ENCODE measurements at regions not wholly inside any gene's neighbourhood (a gene's known extent, or its start where the extent isn't known, plus 50 kb on each side); places are given as distances from the start of the nearest gene placed in this dataset.

DNA sequence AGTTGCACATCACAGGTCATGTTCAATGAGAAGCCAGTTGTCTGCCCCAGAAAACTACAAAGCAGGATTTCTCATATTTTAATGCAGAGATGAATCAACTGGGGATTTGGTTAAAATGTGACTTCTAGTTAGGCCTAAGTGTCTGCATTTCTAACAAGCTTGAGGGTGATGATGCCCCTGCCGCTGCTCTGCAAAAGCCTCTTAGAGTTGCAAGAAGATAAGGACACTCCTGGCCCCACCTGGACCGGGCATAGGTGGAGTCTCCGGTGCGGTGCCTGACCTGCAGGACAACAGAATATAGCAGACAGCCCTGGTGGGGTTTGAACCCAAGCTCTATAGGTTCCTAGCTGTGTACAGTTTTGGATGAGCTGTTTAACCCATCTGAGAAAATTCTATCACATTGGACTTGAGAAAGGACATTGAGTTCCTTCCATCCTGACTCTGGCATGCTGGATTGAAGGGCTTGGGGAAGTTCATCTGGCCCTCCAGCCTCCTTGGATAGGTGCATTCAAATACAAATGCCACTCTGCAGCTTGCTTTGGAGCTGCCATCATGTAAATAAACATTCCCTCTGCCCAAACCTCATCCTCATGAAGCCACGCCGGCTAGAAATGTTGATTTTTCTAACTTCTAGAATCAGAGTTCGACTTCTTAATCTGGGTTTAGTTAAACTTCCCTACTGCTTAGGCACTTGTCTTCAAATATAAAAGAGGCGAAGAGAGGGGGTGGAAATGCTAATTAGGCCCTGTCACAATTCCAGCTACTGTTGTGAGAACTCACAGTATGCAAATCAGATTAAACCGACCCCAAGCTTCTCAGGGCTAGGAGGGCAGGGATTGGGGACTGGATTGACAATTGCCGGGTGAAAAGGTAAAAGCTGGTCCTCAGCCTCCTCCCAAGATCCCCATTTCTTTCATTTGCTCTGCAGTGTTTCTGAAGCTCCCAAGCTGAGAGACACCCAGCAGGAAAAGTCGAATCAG lies 1225.6 kb downstream of the VRK1 start:
- DNase-seq (ENCODE audit: low read depth in 4 of 4, low spot score in 1 of 4) = no peak

DNA sequence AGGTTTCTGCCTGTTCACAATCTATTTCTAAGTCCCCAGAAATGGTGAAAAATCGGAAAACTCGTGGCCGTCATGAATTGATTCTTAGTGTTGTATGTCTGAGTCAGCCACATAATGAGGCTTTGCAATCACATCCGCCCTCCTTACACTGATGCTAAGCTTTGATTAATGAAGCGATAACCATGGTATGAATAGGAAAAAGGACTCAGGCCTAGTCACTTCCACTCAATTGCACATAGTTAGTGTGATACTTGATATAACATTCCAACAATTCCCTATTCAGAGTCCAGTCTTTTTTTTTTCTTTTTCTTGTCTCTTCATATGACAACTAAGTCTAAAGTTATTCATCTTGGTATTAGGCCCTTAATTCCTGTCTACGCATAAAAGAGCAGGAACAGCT lies 1231.0 kb downstream of the VRK1 start:
- no peak for DNase-seq (ENCODE audit: low read depth in 4 of 4, low spot score in 1 of 4)

DNA sequence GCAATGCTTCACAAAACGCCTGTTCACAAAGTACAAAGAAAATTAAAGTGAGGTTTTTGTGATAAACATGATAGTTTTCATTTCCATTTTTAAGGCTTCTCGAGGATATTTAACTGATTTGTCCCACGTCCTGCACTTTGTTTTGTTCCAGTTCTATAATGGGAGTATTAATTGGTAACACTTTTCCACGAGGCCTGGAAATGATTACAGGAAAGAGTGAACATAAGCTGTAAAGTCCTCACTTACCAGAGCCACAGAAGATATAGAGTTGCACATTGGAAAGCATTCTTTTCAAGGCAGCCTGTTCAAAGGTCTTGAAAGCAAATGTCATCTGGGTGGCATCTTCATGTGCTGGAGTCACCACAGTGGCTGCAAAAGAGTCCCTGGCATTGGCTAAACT lies 1236.6 kb downstream of the BCL11B start:
- no peak for DNase-seq (ENCODE audit: low read depth in 4 of 4, low spot score in 1 of 4)

DNA sequence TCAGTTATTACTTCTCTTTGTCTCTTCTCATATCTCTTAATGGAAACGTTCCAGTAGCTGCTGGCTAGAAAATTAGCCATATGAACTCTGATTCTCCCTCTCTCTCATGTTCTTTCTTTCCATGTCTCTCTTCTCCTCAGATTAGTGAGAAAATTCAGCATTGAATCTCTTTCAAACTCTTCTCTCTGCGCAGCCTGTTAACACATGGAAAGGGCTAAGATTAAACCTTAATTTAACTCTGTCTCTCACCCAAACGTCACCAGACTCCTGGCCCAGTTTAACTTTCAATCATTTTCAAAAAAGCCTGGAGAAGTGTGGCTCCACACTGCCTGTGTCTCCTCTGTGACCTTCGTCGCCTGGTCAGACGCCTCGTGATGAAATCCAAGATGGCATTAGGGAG lies 1234.2 kb downstream of the BCL11B start:
- DNase-seq (ENCODE audit: low read depth in 4 of 4, low spot score in 1 of 4) = no peak

DNA sequence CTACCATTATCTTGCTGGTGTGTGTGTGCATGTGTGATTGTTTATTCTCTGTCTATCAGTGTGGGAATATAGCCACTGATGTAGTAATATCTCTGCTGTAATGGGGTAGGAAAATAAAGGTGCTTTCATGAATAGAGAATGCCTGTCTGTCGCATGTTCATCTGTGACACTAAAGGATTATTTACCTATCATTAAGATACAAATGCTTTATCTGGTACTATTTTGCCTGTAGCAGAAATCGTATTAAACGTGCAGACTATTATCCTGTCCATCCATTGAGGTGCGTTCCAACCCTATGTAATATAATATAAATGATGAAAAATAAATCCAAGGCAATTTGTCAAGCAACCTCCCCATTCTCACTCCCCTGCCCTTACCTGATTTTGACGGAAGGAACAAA lies 1215.1 kb downstream of the BCL11B start:
- DNase-seq (ENCODE audit: low read depth in 4 of 4, low spot score in 1 of 4) = no peak

DNA sequence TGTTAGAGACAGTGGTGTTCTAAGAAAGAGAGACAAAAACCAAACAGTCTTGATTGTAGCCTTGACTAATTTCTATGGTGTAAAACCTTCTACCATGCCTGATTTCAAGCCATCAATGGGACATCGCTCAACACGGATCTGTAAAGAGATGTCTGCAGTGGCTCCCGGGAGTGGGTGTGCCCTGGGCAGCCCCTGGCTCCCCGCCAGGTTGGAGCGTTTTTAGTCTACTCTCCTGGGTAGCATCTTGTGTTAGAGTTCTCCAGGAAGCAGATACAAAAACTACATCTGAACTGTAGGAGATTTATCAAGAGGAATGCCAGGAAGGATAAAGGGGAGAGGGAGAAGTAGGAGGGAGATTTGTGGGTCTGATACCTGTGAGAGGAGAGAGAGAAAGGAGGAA lies 1212.9 kb downstream of the BCL11B start:
- no peak for DNase-seq (ENCODE audit: low read depth in 4 of 4, low spot score in 1 of 4)

DNA sequence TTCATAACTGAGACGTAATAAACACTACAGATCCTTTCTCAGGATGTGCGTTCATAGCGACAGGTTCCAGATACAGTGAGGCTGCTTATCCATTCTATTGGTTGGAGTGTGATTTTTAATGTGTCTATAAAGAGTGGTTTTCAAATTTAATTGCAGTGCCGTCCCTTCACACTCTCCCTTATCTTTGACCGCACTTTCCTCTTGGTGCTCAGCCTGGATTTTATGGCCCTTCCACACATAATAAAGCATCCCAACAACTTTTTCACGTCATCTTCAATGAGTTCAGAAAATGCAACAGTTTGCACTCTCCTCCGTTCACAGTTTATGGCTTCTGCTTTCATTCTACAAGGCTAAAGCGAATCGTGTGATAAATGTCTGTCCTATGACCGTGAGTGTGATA lies 1209.9 kb downstream of the BCL11B start:
- DNase-seq (ENCODE audit: low read depth in 4 of 4, low spot score in 1 of 4) = no peak

DNA sequence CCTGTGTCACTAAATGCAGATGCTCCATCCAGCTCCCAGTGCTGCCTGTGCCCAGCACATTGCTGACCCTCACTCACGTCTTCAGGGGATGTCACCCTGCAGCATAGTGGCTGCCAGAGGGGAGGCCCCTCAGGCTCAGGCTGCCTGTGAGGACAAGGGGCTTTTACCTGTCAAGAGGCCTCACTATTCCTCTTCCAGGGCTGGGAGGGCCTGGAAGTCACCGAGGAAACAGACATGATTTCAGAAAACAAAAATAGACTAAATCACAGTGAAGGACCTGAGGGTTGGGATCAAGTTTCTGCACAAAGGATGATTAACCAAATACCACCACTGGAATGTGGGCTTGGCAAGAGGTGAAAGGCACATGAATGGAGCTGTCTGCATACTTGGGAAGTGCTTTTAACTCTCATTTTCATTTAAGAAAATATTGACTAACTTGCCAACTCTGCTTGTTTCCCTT lies 1202.3 kb downstream of the BCL11B start:
- DNase-seq (ENCODE audit: low read depth in 4 of 4, low spot score in 1 of 4) = no peak

DNA sequence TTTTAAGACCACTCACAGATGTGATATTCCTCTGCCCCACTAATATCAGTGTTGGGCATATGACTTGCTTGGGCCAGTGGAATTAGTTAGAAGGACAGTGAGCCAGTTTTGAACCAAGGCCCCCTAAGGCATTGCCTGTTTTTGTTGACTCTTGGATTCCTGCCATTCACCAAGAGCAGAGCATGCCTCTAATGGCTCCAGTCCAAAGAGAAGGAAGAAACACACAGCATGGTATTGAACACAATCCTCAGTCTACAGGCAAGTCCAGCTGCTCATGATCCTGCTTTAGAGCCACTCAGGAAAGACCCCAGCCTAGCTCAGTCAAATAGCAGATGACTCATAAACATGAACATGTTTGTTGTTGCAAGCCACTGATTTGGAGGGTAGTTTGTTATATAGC lies 1201.5 kb downstream of the BCL11B start:
- no peak for DNase-seq (ENCODE audit: low read depth in 4 of 4, low spot score in 1 of 4)

DNA sequence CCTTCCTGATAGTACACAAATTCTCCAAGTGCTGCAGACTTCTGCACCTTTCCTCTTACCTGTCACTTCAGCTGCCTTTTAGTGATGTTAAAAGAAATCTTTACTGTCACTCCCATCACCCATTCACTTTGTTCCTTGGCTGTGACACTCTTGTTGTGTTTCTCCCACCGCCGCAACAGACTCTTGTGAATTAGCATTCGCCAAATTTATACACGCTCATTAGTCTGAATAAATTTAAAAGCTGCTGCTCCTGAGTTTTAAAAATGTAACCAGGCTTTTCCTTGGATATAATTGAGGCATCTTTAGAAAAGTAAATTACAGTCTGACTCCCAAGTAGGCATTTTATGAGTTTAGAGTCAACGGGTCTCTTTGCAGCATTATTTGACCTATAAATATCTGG lies 1197.9 kb downstream of the BCL11B start:
- no peak for DNase-seq (ENCODE audit: low read depth in 4 of 4, low spot score in 1 of 4)

DNA sequence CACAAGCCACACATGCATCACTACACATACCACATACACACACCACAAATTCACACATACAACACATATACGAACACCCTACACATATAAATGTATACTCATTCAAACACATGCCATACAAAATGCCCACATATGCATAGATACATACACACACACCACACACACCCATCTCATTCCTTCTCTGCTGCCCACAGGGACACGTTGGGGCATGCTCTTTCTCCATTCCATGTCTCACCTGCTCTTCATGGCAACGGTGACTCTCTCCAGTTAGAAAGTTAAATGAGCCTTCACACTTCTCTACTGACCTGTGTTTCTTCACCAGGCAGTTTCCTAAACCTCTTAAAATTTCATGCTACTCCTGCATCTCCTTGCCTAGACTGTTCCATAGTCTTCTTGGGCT lies 1194.8 kb downstream of the BCL11B start:
- DNase-seq (ENCODE audit: low read depth in 4 of 4, low spot score in 1 of 4) = no peak

DNA sequence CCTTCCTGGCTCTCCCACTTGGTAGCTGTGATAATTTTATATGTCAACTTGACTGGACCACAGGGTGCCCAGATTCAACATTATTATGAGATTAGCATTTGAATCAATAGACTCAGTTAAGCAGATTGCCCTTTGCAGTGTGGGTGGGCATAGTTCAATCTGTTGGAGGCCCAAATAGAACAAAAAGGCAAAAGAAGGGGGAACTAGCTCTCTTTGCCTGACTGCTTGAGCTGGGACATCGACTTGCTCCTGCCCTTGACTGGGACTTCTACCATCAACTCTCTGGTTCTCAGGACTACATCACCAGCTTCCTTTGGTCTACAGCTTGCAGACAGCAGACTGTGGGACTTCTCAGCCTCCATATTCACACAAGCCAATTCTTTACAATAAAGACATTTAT lies 1189.2 kb downstream of the BCL11B start:
- DNase-seq (ENCODE audit: low read depth in 4 of 4, low spot score in 1 of 4) = no peak

DNA sequence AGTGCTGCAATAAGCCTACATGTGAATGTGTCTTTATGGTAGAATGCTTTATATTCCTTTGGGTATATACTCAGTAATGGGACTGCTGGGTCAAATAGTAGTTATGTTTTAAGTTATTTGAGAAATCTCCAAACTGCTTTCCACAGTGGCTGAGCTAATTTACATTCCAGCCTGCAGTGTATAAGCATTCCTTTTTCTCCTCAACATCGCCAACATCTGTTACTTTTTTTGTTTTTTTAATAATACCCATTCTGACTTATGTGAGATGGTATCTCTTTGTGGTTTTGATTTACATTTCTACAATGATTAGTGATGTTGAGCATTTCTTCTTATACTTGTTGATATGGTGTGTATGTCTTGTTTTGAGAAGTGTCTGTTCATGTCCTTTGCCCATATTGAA lies 1186.2 kb downstream of the BCL11B start:
- DNase-seq (ENCODE audit: low read depth in 4 of 4, low spot score in 1 of 4) = no peak

DNA sequence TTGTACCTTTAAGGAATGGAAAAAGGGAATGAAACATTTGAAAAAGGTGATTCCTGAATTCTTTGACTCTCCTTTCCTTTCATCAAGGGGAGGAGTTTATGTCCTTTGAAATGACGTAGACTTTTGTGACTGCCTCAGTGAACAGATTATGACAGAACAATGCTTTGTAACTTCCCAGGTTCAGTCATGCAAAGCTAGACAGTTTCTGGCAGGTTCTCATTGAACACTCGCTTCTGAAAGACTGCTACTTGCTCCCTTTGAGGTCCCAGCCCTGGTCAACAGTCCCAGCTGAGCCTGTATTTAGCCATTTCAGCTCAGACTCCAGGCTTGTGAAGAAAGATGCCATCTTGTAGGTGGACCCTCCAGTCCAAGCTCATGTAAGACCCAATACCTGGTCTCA lies 1178.9 kb downstream of the BCL11B start:
- no peak for DNase-seq (ENCODE audit: low read depth in 4 of 4, low spot score in 1 of 4)

DNA sequence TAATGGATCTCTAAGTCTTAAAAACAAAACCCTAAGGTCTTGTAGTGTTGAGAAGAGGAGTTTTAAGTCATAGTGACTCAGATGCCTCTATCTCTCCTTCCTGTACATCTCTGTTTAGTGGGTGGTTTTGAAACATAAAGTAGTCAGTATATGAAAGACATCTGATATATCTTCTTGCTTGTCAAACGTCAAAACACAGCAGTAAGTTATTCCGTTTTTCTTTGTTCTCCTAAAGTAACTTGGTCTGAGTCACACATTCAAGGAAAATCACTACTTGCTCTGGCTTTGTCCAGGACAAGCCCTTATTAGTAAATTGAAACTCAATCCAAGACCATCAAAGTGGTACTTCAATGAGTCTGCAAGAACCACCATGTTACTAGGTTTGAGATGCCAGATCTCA lies 1172.5 kb downstream of the BCL11B start:
- DNase-seq (ENCODE audit: low read depth in 4 of 4, low spot score in 1 of 4) = no peak

DNA sequence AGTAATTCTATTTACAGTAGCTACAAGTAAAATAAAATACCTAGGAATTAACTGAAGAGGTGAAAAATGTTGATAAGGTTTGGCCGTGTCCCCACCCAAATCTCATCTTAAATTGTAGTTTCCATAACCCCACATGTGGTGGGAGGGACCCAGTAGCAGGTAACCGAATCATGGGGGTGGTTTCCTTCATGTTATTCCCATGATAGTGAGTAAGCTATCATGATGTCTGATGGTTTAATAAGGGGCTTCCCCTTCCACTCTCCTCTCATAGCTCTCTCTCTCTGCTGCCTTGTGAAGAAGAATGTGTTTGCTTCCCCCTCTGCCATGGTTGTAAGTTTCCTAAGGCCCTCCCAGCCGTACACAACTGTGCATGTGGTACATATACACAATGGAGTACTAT lies 1170.7 kb downstream of the BCL11B start:
- DNase-seq (ENCODE audit: low read depth in 4 of 4, low spot score in 1 of 4) = no peak

DNA sequence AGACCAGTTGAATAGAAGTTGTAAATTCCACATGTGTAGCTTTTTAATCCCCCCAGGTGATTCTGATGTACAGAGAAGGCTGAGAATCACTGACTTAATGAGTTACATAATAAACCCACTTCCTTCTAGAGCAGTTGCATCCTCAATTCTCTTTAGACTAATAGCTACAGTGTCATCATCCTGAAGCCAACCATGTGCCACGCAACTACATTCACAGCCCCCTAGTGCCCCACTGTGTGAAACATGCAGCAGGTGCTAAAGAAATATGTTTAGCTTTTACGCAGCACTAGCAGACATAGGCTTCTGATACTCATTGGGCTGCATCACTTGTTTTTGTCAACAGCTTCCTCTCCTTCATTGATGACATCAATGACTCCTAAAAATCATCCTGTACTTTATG lies 1168.3 kb downstream of the BCL11B start:
- no peak for DNase-seq (ENCODE audit: low read depth in 4 of 4, low spot score in 1 of 4)

DNA sequence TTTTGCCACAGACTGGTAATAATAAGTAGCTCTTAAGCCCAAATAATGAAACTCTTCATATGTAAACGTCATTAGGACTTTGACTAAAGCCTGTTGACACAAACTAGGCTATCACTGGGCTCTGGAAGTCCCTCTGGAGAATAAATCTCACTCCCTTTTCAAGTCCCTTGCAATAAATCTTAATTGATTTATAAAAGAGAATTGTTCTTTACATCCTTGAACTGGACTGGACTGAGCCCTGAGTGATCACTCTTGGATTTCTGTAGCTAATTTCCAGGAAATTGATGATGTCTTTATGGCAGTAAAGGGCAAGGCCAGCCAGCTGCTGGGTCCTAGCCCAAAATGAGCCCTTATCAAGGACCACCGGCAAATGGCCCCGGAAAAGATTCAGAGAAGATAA lies 1162.7 kb downstream of the BCL11B start:
- no peak for DNase-seq (ENCODE audit: low read depth in 4 of 4, low spot score in 1 of 4)

DNA sequence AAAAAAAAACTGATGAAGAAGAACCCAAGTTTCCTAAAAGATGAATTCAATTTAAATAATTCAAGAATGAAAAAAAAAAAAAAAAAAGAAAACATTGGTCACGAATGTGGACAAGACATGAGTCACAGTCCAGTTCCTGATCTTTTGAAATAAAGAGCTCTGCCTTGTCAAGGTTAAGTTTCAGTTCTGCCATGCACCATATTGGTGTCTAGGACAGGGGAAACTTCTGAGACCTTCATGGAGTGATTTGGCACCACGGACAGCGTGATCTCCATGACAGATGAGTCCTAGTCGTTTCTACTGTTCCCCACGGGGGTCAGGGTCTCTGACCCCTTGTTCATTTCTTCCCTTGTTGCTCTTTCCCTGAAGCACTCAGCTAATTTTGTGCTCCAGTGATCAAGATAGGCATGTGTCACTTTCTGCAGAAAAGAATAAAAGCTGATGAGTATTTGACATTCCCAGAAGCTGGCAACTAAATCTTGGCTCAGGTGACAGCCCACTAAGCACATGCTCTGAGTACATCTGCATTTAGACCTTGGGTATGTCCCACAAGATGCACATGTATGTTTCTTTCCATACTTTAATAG lies 1159.7 kb downstream of the BCL11B start:
- DNase-seq (ENCODE audit: low read depth in 4 of 4, low spot score in 1 of 4) = no peak

DNA sequence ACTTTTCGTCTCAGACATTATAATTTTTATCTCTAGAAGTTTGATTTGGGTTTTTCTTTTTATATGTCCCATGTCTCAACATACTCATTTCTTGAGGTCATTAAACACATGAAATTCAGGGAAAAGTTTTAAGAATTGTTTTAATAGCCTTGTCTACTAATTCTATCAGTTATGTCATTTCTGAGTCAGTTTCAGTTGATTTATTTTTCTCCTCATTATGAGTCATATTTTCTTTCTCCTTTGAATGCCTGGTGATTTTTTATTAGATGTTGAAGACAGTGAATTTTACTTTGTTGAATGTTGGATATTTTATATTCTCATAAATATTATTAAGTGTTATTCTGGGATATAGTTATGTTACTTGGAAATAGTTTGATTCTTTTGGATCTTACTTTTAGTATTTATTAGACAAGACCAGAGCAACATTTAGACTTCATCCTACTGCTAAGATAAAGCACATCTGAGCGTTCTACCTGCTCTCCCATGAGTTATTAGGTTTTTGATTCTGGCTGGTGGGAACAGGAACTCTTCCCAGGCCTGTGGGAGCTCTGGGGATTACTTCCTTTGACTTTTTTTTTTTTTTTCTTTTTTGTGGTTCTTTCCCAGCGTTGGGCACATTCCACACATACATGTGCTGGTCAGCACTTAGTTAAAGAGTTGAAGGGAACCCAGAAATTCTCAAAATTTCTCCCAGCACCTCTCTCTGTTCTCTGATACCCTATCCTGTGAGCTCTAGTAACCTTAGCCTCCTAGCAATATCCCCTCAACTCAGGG lies 1157.7 kb downstream of the BCL11B start:
- no peak for DNase-seq (ENCODE audit: low read depth in 4 of 4, low spot score in 1 of 4)

DNA sequence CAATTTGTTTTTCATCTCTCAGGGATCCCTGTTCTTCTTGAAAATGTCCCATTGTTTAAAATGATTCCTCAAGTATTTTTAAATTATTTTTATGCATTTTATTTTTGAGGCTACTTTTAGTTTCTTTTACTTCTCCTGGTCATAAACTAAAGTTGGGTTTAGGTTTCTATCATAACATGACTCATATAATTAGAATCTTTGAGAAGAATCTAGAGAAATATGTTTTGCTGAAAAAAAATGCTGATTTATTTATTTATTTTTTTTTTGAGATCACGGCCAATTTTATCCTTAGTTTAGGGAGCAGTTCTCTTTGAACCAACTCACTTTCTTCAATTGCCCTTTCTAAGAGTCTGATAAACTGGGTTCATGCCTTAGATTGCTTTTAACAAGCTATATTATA lies 1157.1 kb downstream of the BCL11B start:
- DNase-seq (ENCODE audit: low read depth in 4 of 4, low spot score in 1 of 4) = no peak

DNA sequence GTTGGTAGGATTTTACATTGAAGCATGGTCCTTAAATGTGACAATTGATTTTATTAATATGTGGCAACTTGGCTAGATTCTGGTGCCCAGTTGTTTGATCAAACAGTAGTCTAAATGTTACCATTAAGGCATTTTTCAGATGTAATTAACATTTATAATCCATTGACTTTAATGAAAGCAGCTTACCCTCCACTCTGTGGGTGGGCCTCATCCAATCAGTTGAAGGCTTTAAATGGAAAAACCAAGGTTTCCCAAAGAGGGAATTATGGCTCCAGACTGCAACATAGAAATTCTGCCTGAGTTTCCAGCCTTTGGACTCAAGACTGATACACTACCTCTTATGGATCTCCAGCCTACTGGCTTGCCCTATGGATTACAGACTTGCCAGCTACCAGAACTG lies 1153.2 kb downstream of the BCL11B start:
- no peak for DNase-seq (ENCODE audit: low read depth in 4 of 4, low spot score in 1 of 4)
